ENCODE measurements at regions not wholly inside any gene's neighbourhood (a gene's known extent, or its start where the extent isn't known, plus 50 kb on each side); places are given as distances from the start of the nearest gene placed in this dataset.
"Not testable (repeated sequence)": the region's sequence is repeated elsewhere in the genome, so short reads cannot be mapped to it uniquely, and the experiment has no call there.

DNA sequence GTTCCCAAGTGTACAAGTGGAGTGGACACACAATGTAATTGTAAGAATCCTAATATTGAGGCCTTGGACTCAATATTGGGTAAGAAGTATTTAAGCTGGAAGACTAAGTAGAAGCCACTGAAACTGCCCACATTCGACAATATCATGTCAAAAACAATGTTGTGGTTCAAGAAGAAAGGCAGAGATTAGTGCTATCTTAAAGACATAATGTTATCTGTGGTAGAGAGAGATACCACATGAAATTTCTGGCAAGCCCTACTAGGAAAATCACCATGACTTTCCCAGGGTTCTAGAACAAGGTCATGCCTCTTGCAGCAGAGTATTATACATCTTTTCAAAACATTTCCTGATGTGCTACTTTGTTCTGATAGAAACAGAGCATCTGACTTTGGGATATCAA, 192.6 kb downstream of the RAP2B start:
- no peak for DNase-seq (ENCODE audit: low spot score)
- in situ Hi-C loops (cut with HindIII; ENCODE audit: low sequenced_read_pairs), result no loop called here

DNA sequence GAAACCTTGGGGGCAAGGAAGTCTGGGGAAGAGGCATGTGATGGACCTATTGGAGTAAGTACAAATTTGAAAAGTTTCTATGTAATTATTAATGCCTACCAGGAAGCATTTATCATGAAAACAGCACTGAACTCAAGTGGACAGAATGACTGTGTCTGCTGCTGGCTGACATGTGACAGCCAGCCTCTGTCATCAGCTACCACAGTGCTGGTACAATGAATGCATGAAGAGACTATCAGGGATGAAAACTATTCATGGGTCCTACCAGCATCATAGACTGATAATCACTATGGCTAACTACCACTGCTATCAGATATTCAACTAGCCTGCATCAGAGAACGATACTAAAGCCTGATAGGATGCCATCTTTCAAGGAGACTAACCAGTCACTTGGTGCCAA, 193.5 kb downstream of the RAP2B start:
- in situ Hi-C loops (cut with HindIII; ENCODE audit: low sequenced_read_pairs), result no loop called here
- DNase-seq (ENCODE audit: low spot score), result no peak

DNA sequence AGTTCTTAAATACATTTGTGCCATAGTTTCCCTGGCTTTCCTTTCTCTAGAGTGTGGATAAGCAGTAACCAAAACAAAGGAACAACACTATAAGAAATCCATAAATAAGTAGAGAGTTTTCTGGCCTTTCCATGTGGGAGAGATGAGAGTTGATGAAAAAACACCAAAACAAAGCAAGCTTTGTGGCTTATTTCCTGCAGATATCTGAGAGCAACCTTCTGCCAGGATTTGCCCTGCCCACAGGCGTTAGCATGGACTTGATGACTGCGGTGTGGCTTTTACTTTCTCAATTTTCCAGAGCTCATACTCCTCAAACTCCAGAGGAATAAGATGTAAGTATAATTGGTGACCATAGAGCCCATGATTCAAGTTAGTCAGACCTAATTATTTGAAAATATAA, 194.9 kb downstream of the RAP2B start:
- in situ Hi-C loops (cut with HindIII; ENCODE audit: low sequenced_read_pairs), result no loop called here
- no peak for DNase-seq (ENCODE audit: low spot score)

DNA sequence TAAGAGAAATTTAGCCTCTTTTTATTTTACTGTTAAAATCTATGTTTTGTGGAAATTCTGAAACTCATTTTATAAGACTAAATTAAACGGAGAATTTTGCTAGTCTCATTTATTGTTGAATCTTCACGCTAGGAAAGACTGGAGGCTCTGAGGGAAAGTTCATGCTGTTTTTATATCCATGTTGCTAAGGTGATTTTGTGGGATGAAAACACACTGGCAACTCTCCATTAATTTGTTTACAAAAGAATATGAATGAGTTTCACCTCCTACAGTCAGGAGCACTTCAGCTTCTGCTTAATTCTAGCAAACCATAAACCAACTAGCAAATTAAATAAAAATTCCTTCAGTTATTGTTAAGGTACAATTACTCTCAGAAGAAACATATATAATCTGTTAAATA, 195.4 kb downstream of the RAP2B start:
- peak; percentile 6 for DNase-seq (ENCODE audit: low spot score)
- in situ Hi-C loops (cut with HindIII; ENCODE audit: low sequenced_read_pairs), result no loop called here

DNA sequence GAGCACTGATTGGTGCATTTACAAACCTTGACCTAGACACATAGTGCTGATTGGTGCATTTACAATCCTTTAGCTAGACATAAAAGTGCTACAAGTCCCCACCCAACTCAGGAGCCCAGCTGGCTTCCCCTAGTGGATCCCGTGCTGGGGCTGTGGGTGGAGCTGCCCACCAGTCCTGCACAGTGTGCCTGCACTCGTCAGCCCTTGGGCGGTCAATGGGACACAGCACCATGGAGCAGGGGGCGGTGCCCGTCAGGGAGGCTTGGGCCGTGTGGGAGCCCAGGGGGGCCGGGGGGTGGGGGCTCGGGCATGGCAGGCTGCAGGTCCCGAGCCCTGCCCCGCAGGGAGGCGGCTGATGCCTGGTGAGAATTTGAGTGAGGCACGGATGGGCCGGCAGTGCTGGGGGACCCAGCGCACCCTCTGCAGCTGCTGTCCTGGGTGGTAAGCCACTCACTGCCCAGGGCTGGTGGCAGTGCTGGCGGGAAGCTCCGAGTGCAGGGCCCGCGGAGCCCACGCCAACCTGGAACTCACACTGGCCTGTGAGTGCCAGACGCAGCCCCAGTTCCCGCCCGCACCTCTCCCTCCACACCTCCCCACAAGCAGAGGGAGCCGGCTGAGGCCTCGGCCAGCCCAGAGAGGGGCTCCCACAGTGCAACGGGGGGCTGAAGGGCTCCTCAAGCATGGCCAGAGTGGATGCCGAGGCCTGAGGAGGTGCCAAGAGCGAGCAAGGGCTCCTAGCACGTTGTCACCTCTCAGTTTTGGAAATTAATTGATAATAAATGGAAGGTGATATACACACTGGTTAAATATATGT, 207.7 kb downstream of the RAP2B start:
- in situ Hi-C loops (cut with HindIII; ENCODE audit: low sequenced_read_pairs), result no loop called here
- no peak for DNase-seq (ENCODE audit: low spot score)

DNA sequence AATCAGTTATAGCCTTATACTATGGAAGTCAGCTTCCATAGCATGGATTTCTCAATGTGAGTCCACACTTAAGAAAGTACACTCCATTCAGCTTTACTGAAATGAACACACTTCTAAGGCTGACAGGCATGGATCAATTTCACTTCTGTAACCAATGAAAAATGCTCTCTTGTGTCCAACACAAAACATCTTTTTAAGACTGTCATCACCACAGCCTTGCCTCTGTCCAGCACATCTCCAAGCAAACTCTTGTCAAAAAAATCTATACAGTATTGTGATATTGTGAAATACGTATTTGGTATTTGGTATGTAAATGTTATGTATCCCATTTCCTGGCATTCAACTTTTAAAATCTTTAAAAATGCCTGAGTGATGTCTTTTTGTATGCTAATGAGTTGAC, 208.7 kb downstream of the RAP2B start:
- DNase-seq (ENCODE audit: low spot score), result no peak
- in situ Hi-C loops (cut with HindIII; ENCODE audit: low sequenced_read_pairs), result no loop called here

DNA sequence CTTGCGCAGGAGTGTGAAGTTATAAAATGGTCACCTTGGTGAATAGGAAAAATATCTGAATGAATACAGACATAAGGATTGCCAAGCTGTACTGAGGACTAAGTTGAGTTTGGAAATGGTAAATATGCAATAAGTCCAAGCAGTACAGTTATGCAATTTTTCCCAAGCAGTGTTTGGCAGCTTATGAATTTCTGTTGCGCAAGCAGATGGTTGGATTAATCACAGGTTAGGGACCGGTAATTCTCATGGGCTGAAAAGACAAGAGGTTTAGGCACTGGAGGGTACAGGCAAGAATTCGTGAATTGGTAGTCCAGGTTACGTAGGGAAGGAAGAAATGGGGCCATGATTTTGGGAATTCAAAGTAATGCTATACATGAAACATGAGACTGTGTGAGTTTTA, 210.3 kb downstream of the RAP2B start:
- in situ Hi-C loops (cut with HindIII; ENCODE audit: low sequenced_read_pairs), result no loop called here

DNA sequence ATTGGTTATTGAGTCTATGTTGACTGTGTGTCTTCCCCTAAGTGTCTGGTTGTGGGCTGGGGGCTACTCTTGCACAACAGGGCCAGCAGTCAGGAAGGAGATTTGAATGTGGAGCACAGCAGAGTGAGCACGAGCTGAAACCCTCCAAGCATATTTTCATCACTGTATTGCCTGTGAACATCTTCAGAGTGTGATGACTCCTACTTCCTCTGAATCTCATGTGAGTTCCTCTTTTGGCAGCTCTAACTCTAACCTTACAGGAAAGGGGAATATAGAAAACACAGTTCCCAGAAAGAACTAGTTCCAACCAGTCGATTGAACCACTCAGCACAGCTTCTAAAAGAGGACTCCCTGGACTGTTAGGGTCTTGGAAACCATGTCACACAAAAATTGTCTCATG, 211.6 kb downstream of the RAP2B start:
- in situ Hi-C loops (cut with HindIII; ENCODE audit: low sequenced_read_pairs), result no loop called here

More for the DNA sequence above, 210.3 kb downstream of the RAP2B start:
- no peak for DNase-seq (ENCODE audit: low spot score)

DNA sequence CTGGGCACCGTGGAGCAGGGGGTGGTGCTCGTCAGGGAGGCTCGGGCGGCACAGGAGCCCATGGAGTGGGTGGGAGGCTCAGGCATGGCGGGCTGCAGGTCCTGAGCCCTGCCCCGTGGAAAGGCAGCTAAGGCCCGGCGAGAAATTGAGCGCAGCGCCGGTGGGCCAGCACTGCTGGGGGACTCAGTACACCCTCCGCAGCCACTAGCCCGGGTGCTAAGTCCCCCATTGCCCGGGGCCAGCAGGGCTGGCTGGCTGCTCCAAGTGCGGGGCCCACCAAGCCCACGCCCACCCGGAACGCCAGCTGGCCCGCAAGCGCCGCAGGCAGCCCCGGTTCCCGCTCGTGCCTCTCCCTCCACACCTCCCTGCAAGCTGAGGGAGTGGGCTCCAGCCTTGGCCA, 216.3 kb downstream of the RAP2B start:
- DNase-seq (ENCODE audit: low spot score); in situ Hi-C loops (cut with HindIII; ENCODE audit: low sequenced_read_pairs): not testable (repeated sequence)

More for the DNA sequence above, 211.6 kb downstream of the RAP2B start:
- DNase-seq (ENCODE audit: low spot score), result no peak

DNA sequence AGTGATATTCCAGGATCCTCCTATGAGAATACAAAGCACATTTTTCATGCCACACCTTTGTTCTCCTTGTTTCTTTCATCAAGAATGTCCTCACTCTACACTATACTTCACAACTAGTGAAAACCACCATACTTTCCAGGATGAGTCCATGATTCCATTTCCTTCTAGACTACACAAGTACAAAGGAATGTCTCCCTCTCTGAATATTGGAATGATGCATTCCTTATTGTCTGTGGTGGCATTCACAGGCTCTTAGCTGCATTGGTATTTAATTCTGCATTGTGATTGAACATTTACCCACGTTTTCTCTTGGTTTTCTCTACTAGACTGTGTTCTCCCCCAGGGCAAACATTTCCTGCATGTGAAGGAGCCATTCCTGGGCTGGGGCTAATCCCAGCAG, 217.5 kb downstream of the RAP2B start:
- no peak for DNase-seq (ENCODE audit: low spot score)
- in situ Hi-C loops (cut with HindIII; ENCODE audit: low sequenced_read_pairs), result no loop called here

DNA sequence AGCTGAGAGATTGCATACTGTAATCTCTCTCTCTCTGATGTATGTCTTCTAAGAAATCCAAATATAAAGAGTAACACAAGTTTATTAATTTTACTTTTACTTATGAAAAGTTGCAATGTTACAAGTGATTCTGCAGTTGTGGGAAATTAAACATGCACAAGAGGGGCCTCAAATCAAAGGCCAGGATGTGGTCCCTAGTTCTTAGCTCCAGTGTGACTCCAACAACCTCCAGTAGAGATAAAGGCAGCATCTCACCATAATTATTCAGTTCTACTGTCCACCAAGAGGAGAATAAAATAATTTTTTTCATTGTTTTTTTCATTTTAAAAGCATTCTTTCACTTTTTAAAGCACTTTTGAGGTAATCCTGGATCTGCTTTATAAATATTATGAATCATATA, 223.3 kb downstream of the RAP2B start:
- no peak for DNase-seq (ENCODE audit: low spot score)
- in situ Hi-C loops (cut with HindIII; ENCODE audit: low sequenced_read_pairs), result no loop called here

DNA sequence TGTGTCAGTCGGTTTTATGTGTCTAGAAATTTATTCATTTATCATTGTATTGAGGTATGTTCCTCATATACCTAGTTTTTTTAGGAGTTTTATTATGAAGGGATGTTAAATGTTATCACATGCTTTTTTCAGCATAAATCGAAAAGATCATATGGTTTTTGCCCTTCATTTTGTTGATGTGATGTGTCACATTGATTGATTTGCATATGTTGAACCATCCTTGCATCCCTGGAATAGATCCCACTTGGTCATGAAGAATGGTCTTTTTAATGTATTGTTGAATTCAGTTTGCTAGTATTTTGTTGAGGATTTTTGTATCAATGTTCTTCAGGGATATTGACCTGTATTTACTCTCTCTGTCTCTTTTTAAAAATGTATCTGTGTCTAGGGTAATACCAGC, 230.3 kb downstream of the RAP2B start:
- DNase-seq (ENCODE audit: low spot score), result no peak
- in situ Hi-C loops (cut with HindIII; ENCODE audit: low sequenced_read_pairs), result no loop called here

DNA sequence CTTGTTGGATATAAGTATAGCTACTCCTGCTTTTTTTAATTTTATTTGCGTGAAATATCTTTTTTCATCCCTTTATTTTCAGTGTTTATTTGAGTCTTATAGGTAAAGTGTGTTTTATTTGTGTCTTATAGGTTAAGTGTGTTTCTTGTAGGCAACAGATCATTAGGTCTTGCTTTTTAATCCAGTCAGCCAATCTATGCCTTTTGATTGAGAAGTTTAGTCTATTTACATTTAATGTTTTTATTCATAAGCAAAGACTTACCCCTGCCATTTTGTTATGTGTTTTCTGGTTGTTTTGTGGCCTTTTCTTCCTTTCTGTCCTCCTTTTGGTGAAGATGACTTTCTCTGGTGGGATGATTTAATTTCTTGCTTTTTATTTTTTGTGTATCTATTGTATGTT, 232.0 kb downstream of the RAP2B start:
- in situ Hi-C loops (cut with HindIII; ENCODE audit: low sequenced_read_pairs), result no loop called here
- DNase-seq (ENCODE audit: low spot score), result no peak

DNA sequence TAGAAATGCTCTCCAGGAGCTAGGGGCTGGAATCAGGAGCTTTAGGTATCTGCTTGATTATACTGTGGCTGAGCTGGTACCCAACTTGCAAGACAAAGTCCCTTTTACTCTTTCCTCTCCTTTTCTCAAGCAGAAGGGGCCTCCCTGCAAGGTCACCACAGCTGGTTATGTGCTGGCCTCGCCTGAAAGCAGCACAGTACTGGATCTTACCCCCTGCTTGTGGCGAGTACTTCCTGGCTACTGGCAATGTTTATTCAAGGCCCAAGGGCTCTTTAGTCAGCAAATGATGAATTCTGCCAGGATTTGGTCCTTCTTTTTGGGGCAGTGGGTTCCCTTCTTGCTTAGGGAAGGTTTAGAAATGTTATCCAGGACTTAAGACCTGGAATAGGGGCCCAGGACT, 234.6 kb downstream of the RAP2B start:
- DNase-seq (ENCODE audit: low spot score), result no peak
- in situ Hi-C loops (cut with HindIII; ENCODE audit: low sequenced_read_pairs), result no loop called here

DNA sequence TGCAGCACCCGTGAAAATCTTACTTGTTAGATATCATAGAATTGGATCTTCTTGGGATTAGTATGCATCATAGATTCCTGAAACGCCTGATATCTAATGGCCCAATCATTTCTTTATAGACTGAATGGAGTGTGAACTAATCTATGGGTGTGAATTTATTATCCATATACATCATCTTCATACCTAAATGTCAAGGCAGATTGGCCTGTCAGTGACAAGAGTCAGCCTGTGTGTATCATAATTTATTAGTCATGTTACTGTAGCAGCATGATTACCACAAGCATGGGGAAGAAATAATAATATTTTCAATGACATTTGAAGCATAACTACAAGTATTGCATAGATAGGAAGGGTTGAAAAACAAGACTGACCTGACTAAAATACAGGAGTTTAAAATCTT, 235.8 kb downstream of the RAP2B start:
- in situ Hi-C loops (cut with HindIII; ENCODE audit: low sequenced_read_pairs), result no loop called here
- DNase-seq (ENCODE audit: low spot score), result no peak

DNA sequence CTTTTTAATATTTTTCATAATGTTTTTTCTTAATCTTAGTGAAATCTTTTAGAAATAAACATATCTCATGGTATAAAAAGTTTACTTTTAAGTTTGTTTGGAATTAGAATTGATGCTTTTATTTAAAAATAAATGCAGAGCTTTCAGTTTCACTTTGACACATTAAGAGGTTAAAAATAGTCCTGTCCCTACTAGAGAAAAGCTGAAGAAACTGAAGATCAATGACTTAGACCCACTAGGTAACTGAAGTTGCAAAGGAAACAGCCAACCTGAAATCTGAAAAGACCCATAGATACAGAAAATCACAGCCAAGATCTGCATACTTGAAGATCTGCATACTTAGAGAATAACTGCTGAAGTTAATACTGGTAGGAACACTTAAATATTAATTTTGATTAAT, 237.6 kb downstream of the RAP2B start:
- DNase-seq (ENCODE audit: low spot score), result no peak
- in situ Hi-C loops (cut with HindIII; ENCODE audit: low sequenced_read_pairs), result no loop called here

DNA sequence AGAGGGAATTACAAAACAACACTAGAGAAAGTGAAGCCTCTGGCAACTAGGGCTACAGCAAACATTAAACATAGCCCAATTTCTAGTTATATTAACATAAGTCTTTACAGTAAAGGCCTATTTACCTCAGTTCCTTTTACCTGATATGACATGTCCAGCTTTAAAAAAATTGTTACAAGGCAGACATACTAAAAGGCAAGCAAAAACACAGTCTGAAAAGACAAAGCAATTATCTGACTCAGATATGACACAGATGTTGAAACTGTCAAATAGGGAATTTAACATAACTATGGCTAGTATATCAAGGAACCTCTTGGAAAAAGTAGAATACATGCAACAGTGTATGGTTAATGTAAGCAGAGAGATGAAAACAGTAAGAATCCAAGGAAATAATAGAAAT, 238.6 kb downstream of the RAP2B start:
- in situ Hi-C loops (cut with HindIII; ENCODE audit: low sequenced_read_pairs), result no loop called here
- DNase-seq (ENCODE audit: low spot score), result no peak

DNA sequence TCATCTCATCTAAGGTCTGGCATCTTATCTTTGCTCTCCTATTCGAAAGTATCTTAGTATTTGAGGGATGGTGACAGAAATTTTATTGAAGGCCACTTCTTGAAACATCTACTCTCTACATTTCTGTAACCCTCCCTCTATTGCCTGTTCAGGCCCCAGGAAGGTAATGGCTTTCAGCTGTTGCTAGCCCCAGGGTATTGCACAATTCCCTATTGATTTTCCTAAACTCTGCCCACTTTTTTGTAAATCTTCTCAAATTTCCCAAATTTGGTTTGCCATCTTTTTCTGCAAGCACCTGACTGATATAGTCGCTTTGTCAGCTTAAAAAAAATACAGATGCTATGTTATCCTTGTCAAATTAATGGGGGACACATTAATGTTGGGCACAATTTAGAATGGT, 242.1 kb downstream of the RAP2B start:
- in situ Hi-C loops (cut with HindIII; ENCODE audit: low sequenced_read_pairs), result no loop called here
- DNase-seq (ENCODE audit: low spot score), result no peak

DNA sequence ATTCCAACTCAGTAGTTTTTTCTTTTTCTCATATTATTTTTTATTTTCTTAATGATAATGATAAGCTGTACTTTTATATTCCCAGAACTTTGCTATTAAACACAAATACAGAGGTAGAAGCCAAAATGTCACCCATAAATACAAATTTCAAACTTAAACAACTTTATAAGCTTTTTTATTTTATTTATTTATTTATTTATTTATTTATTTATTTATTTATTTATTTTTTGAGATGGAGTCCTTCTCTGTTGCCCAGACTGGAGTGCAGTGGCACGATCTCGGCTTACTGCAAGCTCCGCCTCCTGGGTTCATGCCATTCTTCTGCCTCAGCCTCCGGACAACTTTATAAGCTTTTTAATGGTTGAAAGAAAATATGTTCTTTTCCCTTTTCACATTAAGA, 243.3 kb downstream of the RAP2B start:
- in situ Hi-C loops (cut with HindIII; ENCODE audit: low sequenced_read_pairs); DNase-seq (ENCODE audit: low spot score): not testable (repeated sequence)

DNA sequence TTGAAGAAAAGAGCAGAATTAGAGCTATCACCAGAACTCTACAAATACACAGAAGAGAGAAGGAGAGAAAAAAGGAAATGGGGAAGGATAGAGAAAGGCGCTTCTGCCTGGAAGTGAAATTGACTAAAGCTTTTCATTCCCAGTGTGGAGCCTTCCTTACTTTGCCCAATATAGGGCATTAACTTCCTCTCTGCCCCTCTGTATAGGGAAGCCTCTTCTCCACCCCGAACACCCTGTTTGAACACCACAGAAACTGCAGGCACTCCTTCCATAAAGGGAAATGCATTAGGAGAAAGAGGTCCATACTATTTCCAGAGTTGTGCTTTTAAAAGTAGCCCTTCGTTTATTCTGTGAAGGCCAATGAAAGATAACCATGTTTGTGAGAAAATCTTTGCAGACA, 248.5 kb downstream of the RAP2B start:
- no peak for DNase-seq (ENCODE audit: low spot score)
- in situ Hi-C loops (cut with HindIII; ENCODE audit: low sequenced_read_pairs), result no loop called here

DNA sequence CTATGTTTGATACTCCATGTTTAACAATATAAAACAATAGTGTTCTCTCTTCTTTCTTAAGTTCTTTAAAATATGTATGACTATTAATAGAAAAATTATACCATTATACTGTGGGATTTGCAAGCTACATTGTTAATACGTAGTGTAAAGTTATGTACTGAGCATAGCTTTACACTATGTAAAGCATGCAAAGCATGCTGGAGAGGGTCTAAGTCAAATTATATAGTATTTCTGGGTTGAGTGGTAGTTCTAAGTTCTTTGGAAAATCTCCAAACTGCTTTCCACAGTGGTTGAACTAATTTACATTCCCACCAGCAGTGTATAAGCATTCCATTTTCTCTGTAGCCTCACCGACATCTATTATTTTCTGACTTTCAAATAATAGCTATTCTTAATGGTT, 253.0 kb downstream of the RAP2B start:
- no peak for DNase-seq (ENCODE audit: low spot score)
- in situ Hi-C loops (cut with HindIII; ENCODE audit: low sequenced_read_pairs), result no loop called here

Data from G401 (cell line).